GM06990 (cell line): ENCODE measurements at regions not wholly inside any gene's neighbourhood (a gene's known extent, or its start where the extent isn't known, plus 50 kb on each side); places are given as distances from the start of the nearest gene placed in this dataset.

Experiments
- DNase-seq: peaks from one replicate; pipeline ENCODE4 v3.0.0-alpha.2; 2011; ENCODE audit not compliant: insufficient read length; ENCODE audit errors: extremely low read depth
- H3K27me3 ChIP-seq: replicated peaks from 2 replicates; pipeline ENCODE4 v1.6.0; 2011; ENCODE audit warnings: low read length; ENCODE audit not compliant: control insufficient read depth, insufficient read depth
- H3K36me3 ChIP-seq: 2 replicates; pipeline ENCODE4 v1.5.1; 2011; ENCODE audit warnings: low read length; ENCODE audit not compliant: control insufficient read depth, insufficient read depth
- H3K4me3 ChIP-seq: replicated peaks from 2 replicates; pipeline ENCODE4 v1.5.1; 2011; ENCODE audit warnings: low read depth, mild to moderate bottlenecking, control low read depth, low read length
- TF ChIP-seq, protein P1 (sequence below): IDR thresholded peaks from 2 replicates; pipeline ENCODE4 v1.5.1; 2011; ENCODE audit warnings: low read length, control low read depth, mild to moderate bottlenecking, inconsistent platforms; ENCODE audit not compliant: insufficient read depth, poor library complexity, severe bottlenecking

DNA sequence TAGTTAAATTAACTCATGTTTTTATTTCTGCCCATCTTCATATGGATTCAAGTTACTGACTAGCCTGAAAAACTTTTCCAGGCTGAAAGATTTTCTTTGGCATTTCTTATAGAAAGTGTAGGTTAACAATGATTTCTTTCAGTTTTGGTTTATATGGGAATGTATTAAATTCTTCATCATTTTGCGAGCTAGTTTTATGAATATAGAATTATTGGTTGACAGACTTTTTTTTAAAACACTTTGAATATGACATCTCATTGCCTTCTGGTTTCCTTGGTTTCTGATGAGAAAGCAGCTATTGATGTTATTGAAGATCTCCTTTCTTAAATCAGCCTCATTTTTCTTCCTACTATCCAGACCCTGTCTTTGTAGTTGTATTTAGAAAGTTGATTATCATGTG lies 211.0 kb upstream of the AKR1E2 start:
- TF ChIP-seq, protein P1, sequence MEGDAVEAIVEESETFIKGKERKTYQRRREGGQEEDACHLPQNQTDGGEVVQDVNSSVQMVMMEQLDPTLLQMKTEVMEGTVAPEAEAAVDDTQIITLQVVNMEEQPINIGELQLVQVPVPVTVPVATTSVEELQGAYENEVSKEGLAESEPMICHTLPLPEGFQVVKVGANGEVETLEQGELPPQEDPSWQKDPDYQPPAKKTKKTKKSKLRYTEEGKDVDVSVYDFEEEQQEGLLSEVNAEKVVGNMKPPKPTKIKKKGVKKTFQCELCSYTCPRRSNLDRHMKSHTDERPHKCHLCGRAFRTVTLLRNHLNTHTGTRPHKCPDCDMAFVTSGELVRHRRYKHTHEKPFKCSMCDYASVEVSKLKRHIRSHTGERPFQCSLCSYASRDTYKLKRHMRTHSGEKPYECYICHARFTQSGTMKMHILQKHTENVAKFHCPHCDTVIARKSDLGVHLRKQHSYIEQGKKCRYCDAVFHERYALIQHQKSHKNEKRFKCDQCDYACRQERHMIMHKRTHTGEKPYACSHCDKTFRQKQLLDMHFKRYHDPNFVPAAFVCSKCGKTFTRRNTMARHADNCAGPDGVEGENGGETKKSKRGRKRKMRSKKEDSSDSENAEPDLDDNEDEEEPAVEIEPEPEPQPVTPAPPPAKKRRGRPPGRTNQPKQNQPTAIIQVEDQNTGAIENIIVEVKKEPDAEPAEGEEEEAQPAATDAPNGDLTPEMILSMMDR, result no peak
- Histone ChIP-seq H3K27me3 (no peaks in the 10 kb centered on the region), H3K36me3 (no peaks in the 10 kb centered on the region), H3K4me3 (no peak overlapping the region)
- DNase-seq, result no peak

DNA sequence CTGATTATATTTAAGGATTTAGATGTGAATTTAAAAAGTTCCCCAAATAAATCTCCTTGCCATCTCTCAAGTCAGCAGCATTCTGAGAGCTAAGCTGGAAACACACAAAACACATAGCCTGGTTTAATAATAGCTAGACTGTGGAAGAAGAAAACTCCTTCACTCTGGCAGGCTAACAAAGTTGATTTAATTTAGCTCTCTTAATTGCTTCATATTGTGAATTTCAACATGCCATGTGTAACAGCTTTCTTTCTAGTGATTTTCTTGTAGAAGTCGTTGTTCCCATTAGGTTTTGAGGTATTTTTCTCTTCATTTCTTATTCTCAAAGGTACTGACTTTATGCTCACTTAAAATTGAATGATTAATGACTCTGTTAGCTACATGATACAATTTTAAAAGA lies 216.8 kb upstream of the AKR1E2 start:
- H3K4me3 ChIP-seq, result no peak overlapping the region
- H3K27me3 ChIP-seq, result no peaks in the 10 kb centered on the region; the same call in 1 of the 2 replicates
- DNase-seq, result no peak
- H3K36me3 ChIP-seq, result no peaks in the 10 kb centered on the region
- TF ChIP-seq, protein P1, result no peak

DNA sequence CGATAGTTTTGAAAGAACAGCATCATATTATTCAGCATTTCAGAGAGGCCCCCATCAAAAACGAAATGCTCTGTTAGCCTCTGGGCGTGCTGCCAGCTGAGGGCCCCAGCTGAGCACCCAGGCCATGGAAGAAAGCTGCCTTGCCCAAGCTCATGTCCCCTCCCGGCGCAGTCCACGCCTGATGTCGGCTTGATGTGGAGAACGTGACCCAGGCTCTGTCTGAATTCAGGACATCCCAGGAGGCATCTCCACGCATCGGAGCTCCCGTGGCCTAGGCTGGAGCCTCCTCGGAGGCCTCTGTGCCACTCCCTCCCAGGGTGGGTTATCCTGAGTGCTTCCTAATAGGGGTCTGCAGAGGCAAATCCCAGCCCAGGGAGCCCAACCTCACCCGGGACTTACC lies 218.3 kb upstream of the AKR1E2 start:
- H3K27me3 ChIP-seq, result no peaks in the 10 kb centered on the region; the same call in 1 of the 2 replicates
- no peak for DNase-seq
- TF ChIP-seq, protein P1, result no peak
- no peaks in the 10 kb centered on the region for H3K36me3 ChIP-seq
- no peak overlapping the region for H3K4me3 ChIP-seq

DNA sequence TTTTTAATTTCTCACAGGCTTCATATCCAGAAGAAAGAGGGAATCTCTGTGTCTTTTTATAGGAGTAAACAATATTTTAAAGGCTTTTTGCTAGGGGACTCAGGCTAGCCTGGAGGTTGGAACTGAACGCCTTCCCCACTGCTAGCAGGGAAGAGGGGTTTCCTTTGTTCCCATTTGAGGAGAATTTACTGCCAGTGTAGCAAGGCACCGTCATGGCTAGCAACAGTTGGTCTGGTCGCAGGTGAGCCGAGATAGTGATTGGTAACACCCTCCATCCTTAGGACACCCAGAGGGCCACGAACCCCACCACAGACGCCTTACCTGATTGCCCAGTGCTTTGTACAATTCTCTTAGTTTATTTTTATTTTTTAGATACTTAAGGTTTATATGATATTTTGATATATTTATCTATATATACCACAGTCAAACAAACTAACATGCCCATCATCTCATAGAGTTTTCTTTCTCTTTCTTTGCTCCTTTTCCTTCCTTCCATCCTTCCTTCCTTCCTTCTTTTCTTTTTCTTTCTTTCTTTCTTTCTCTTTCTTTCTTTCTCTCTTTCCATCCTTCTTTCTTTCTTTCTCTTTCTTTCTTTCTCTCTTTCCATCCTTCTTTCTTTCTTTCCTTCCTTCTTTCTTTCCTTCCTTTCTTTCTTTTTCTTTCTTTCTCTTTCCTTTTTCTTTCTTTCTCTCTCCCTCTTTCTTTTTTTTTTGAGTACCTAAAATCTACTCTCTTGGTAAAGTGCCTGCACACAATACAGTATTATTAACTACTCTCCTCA lies 219.0 kb upstream of the AKR1E2 start:
- TF ChIP-seq, protein P1, result no peak
- no peak overlapping the region for H3K4me3 ChIP-seq
- no peaks in the 10 kb centered on the region for H3K36me3 ChIP-seq
- no peaks in the 10 kb centered on the region; the same call in 1 of the 2 replicates for H3K27me3 ChIP-seq
- no peak for DNase-seq

DNA sequence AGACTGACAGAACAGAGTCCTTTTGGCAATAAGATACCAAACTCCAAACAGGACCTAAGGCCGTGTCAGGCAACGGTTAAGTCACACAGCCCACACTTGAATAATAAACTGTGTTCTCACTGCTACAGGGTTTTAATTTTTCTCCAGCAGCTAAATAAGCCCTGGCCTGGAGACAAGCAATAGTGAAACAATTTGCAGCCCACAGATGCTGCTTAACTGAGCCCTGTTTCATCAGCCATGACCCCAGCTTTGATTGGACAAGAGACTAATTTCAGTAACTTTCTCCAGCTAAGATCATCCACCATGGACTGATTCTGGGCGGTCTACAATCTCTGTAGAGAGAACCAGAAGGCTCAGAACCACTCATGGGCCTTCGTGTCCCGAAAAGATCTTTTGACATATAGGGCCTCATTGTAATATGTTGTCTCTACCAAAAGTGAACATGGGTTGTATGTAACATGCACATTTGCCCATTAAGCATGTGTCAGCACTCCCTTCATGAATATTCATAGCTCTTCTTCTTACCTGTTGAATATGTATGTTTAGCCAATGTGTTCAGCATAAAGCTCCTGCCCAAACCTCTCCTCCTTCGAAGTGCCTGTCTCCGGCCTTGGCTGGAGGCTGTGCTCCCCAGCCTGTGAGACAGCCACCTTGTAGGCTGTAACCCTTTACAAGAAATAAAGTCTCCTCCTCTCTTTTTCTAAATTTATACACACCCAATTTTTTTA lies 223.1 kb upstream of the AKR1E2 start:
- TF ChIP-seq, protein P1, result no peak
- H3K4me3 ChIP-seq, result no peak overlapping the region
- DNase-seq, result no peak
- H3K36me3 ChIP-seq, result no peaks in the 10 kb centered on the region
- no peaks in the 10 kb centered on the region; the same call in 1 of the 2 replicates for H3K27me3 ChIP-seq
